GM18507 (cell line): ENCODE measurements at regions not wholly inside any gene's neighbourhood (a gene's known extent, or its start where the extent isn't known, plus 50 kb on each side); places are given as distances from the start of the nearest gene placed in this dataset.
"Not testable (repeated sequence)": the region's sequence is repeated elsewhere in the genome, so short reads cannot be mapped to it uniquely, and the experiment has no call there.

Experiments
- DNase-seq: peaks from one replicate; pipeline ENCODE4 v3.0.0; 2011; ENCODE audit warnings: low read depth; ENCODE audit not compliant: insufficient read length; ENCODE audit errors: extremely low spot score
- FAIRE-seq: peaks from 2 replicates; lab custom pipeline; 2011; peaks lifted over from hg19 to GRCh38; lab: Jason Lieb, UNC

GRCh38 chr9:75269197-75269596, 180.9 kb downstream of the OSTF1 start:
- DNase-seq (no peak), FAIRE-seq (no peak)

GRCh38 chr9:75273055-75273454, 184.7 kb downstream of the OSTF1 start:
- DNase-seq, FAIRE-seq: not testable (repeated sequence)

DNA sequence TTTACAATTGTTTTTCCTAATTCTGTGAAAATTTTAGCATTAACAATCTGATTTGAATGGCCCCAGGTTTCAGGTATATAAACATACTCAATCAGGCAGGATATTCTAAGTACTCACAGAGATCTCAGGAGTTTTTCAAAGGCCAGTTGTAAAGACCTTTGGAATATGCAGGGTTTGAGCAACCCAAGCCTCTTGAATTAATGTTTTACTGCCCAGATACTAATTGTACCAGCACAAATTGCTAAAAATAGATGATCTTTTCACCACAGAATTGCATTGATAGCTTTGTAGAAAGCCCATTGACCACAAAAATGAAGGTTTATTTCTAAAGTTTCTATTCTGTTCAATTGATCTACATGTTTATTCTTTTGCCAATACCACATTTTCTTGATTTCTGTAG, 186.5 kb downstream of the OSTF1 start:
- DNase-seq (no peak), FAIRE-seq (no peak)

- no peak for FAIRE-seq
- no peak for DNase-seq
Observed at GRCh38 chr9:75282047-75282446, 193.7 kb downstream of the OSTF1 start.

- FAIRE-seq (no peak), DNase-seq (no peak)
Observed at GRCh38 chr9:75289332-75289731, 201.0 kb downstream of the OSTF1 start.

DNA sequence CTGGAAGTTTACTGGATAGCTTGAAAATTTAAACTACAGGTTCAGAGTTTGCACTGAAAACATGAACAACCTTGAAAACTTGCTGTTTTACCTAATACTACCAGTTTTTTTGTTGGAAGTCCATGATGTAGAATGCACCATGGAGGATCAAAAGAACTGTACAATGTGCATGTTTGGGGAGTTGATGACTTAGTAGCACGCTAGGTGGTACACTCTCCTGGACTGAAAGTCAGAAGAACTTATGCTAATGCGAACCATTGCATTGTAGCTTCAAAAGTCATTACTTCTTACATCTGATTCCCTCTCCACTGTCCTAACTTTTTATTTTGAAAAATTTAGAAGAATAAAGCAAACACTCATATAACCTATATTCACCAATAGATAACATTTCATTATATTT, 211.0 kb downstream of the OSTF1 start:
- no peak for FAIRE-seq
- no peak for DNase-seq

- FAIRE-seq, result no peak
- DNase-seq, result no peak
Observed at GRCh38 chr9:75333624-75334023, 245.3 kb downstream of the OSTF1 start.

- FAIRE-seq, result no peak
- DNase-seq, result no peak
Observed at GRCh38 chr9:75358846-75359245, 270.5 kb downstream of the OSTF1 start.

GRCh38 chr9:75359638-75360037, 271.3 kb downstream of the OSTF1 start:
- FAIRE-seq (no peak), DNase-seq (no peak)

GRCh38 chr9:75360252-75360651, 271.9 kb downstream of the OSTF1 start:
- no peak for FAIRE-seq
- DNase-seq, result no peak

DNA sequence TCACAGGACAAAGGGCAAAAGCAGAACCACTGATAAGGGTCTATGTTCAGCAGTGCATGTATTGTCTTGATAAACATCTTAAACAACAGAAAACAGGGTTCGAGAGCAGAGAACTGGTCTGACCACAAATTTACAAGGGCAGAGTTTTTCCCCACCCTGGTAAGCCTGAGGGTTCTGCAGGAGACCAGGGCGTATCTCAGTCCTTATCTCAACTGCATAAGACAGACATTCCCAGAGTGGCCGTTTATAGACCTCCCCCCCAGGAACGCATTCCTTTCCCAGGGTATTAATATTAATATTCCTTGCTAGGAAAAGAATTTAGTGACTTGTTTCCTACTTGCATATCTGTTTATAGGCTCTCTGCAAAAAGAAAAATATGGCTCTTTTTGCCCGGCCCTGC, 274.1 kb downstream of the OSTF1 start:
- FAIRE-seq, DNase-seq: not testable (repeated sequence)

DNA sequence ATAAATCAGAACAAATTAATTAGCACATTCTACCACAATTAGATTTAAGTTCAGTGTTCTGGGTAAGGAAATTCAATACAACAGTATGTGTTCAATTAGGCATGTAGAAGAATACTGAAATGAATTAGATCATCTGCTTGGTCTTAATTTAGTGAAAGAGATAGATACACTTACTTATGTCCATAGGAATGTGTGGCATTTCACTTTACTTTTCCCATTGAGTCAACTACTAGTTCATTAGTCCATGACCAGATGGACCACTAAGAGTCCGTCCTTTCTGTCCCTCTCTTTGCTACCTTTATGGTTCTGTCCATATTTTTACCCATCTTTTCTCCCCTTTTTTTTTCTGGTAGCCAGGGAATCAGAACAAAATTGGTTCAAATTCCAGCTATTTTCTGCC, 276.9 kb downstream of the OSTF1 start:
- DNase-seq, result no peak
- FAIRE-seq, result no peak

- FAIRE-seq, result no peak
- no peak for DNase-seq
Observed at GRCh38 chr9:75369989-75370388, 281.7 kb downstream of the OSTF1 start.

DNA sequence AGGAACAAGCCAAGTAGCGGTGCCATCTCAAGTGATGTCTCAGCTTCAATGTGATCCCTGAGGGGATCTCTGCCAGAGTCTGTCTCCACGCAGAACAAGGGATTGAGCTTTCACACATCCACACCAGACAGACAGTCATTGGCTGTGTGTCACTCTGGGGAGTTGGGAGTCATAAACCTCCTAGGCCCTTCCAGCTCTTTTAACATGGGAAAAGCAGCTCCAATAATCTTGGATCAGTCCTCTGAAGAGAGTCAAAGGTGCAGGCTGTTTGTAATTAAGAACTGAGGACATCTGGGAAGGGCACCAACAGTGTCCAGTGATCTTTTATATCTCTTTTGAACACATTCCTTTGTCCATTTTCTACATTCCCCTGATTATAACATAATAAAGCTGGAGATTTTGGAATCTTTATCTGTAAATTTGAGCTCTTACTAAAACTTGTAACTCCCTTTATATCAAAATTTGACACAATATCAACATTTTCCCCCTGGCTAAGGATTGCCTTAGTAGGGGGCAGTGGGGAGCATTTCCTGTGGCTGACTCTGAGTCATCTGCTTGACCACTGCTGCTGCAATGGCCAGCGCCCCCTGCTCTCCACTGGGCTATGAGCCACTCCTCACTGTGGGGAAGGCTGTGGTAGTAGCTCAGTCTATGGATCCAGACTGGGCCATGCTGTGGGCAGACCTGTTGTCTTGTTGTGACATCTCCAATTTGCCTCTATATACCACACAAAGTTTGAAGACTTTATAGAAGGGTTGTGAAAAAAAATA, 284.4 kb downstream of the OSTF1 start:
- DNase-seq, result no peak

DNA sequence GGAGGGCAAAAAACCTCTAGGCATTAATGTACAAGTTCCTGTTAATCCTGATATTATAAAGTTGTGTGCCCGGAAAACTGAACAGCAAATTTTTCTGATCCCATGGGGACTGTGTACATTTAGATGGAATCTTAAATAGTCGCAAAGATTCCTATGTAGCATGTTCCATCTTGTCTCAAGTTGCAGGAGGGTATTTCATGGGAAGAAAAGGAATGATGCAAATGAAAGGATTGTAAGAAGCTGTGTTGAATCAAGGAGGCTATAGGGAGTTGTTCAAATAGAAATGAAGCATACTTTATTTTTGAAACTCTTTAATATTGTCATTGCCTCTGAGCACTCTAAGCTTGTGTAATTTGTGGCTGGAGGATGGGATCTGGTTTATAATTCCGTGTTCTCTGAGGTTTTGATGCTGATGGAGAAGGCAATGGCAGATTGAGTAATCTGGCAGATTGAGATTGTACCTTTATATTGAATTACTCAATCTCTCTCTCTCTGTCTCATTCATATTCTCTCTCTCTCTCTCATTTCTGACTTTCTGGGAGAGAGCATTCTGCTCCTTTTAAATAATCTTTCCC, 288.5 kb downstream of the OSTF1 start:
- no peak for FAIRE-seq
- no peak for DNase-seq

More for the DNA sequence above, 284.4 kb downstream of the OSTF1 start:
- FAIRE-seq, result no peak

- FAIRE-seq, result no peak
- DNase-seq, result no peak
Observed at GRCh38 chr9:75378036-75378435, 289.7 kb downstream of the OSTF1 start.

DNA sequence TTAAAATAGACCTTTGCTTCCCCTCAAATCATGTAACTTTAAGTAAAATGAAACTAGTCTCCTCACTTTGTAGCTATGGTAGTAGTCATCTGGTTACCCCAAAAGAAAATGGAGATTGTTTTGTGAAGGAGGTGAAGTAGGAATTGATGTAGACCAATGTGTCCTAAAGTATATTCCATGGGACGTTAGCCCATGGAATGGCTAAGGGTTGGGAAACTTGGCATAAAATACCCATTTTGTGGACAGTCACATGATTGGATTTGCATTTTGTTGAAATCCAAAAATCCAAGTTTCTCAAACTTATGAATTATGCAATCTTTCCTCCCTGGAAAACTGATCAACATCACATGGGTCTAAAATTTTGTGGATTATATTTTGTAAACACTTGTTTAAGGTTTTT, 290.6 kb downstream of the OSTF1 start:
- DNase-seq (no peak), FAIRE-seq (no peak)

GRCh38 chr9:75382126-75382525, 293.8 kb downstream of the OSTF1 start:
- no peak for FAIRE-seq

DNA sequence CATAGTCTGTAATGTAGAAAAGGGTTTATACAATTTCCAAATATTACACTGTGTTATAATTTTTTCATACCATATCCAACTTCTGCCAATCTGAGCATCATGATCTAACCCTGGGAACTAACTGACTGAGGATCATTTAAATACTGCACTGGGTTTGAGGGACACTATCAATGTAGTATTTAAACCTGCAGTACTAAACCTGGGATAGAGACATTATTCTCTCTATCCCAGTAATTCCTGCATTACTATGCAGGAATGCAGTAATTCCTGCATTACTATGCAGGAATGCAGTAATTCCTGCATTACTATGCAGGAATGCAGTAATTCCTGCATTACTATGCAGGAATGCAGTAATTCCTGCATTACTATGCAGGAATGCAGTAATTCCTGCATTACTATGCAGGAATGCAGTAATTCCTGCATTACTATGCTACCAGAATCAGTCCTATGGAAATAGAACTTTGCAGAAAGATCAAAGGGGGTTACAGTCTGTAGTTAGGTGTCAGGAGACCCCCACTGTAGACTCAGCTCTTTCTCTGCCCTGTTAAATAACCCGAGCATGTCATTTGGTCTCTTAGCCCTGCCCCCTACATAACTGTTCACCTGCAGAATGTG, 295.2 kb downstream of the OSTF1 start:
- not testable (repeated sequence) for DNase-seq

More at GRCh38 chr9:75382126-75382525, 293.8 kb downstream of the OSTF1 start:
- DNase-seq, result no peak

DNA sequence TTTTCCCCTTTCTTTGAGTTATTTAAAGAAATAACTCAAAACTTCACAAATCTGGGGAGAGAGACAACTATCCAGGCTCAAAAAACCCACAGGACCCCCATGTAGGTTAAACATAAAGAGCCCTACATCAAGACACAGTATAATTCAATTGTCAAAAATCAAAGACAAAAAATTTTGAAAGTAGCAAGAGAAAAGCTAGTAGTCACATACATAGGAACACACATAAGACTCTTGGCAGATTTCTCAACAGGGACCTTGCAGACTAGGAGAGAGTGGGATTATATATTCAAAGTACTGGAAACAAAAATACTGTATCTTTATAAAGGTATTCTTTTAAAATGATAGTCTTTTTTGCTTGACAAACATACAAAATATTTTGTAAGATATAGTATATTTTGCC, 296.9 kb downstream of the OSTF1 start:
- no peak for DNase-seq
- FAIRE-seq, result no peak

More for the DNA sequence above, 295.2 kb downstream of the OSTF1 start:
- not testable (repeated sequence) for FAIRE-seq

GRCh38 chr9:75389101-75389500, 300.8 kb downstream of the OSTF1 start:
- DNase-seq (no peak), FAIRE-seq (no peak)
